Testis (tissue), 2 donors: ENCODE measurements at regions not wholly inside any gene's neighbourhood (a gene's known extent, or its start where the extent isn't known, plus 50 kb on each side); places are given as distances from the start of the nearest gene placed in this dataset.

Experiments used
- DNase-seq: peaks from one replicate; pipeline ENCODE4 v3.0.0-alpha.2; 2019
- H3K27ac ChIP-seq, 2 donors: fragments of 200-600 bp; sonication (generic); one replicate each; pipeline ENCODE4 v1.5.1; 2019
- H3K27me3 ChIP-seq: fragments of 200-600 bp; sonication (generic); one replicate; pipeline ENCODE4 v1.5.1; 2019
- H3K36me3 ChIP-seq: fragments of 200-600 bp; sonication (generic); one replicate; pipeline ENCODE4 v1.5.1; 2017; ENCODE audit warnings: low read depth; ENCODE audit errors: missing control alignments
- H3K4me1 ChIP-seq: fragments of 200-600 bp; sonication (generic); one replicate; pipeline ENCODE4 v1.5.1; 2019
- H3K4me3 ChIP-seq, 2 donors: fragments of 200-600 bp; sonication (generic); one replicate each; pipeline ENCODE4 v1.5.1; 2017 to 2019
- H3K9me3 ChIP-seq: fragments of 200-600 bp; sonication (generic); one replicate; pipeline ENCODE4 v1.5.1; 2017
- CTCF ChIP-seq, 3 experiments: fragments of 450-650 bp in 2 of 3; fragments of 200-600 bp in 1 of 3; sonication (generic) in 1 of 3; IDR thresholded peaks; one replicate each; pipeline ENCODE4 v1.5.1; 2016 to 2019; ENCODE audit warnings: antibody characterized with exemption in 3 of 3, mild to moderate bottlenecking in 2 of 3, moderate library complexity in 1 of 3
- POLR2A ChIP-seq: fragments of 450-650 bp; IDR thresholded peaks from one replicate; pipeline ENCODE4 v1.6.1; 2017; ENCODE audit warnings: antibody characterized with exemption, mild to moderate bottlenecking, moderate library complexity
- WGBS, 2 donors: methylation state at CpG; one replicate each; pipeline ENCODE4 v1.1.5; 2018; 5-methylcytosine and 5-hydroxymethylcytosine counted together
- intact Hi-C: fragments of 100-400 bp; cut with DNase I; formaldehyde crosslinking; loops from one replicate; pipeline ENCODE4 v1.15.1; 2023; ENCODE audit warnings: low total_unique reads

GRCh38 chr1:244989813-244990212, 125.5 kb upstream of the HNRNPU start:
- Histone ChIP-seq H3K4me1 (no peaks in the 10 kb centered on the region), H3K27ac (no peak overlapping the region), H3K27me3 (no peaks in the 10 kb centered on the region), H3K4me3 (no peak overlapping the region), H3K36me3 (no peaks in the 10 kb centered on the region), H3K9me3 (no peaks in the 10 kb centered on the region)
- DNase-seq, result no peak
- no peak for TF ChIP-seq CTCF (IDR thresholded peaks at IDR 0.05)
- no peak for TF ChIP-seq POLR2A
- intact Hi-C loops, result no loop called here
- 88 to 93% methylated on average over 7 of the region's 7 CpGs for WGBS, 2 donors

- H3K4me3 ChIP-seq, result no peak overlapping the region
- no peaks in the 10 kb centered on the region for H3K27me3 ChIP-seq
- DNase-seq, result no peak
- no peaks in the 10 kb centered on the region for H3K36me3 ChIP-seq
- no peaks in the 10 kb centered on the region for H3K4me1 ChIP-seq
- H3K9me3 ChIP-seq, result no peaks in the 10 kb centered on the region
- H3K27ac ChIP-seq, result no peak overlapping the region
- 97% methylated on average over 2 of the region's 2 CpGs for WGBS, 2 donors
- no peak for TF ChIP-seq POLR2A
- TF ChIP-seq CTCF (IDR thresholded peaks at IDR 0.05), result no peak
- intact Hi-C loops, result no loop called here
These were observed 124.2 kb upstream of the HNRNPU start for GRCh38 chr1:244988521-244988920.

GRCh38 chr1:244980605-244981004, 116.3 kb upstream of the HNRNPU start:
- H3K4me3 ChIP-seq, result no peak overlapping the region
- no peaks in the 10 kb centered on the region for H3K9me3 ChIP-seq
- intact Hi-C loops, result no loop called here
- no peaks in the 10 kb centered on the region for H3K36me3 ChIP-seq
- H3K27me3 ChIP-seq, result no peaks in the 10 kb centered on the region
- WGBS, 2 donors, result 89 to 98% methylated on average over 7 of the region's 7 CpGs
- TF ChIP-seq POLR2A, result no peak
- no peak for TF ChIP-seq CTCF (IDR thresholded peaks at IDR 0.05)
- no peaks in the 10 kb centered on the region for H3K4me1 ChIP-seq
- DNase-seq, result no peak
- H3K27ac ChIP-seq, result no peak overlapping the region

- Histone ChIP-seq H3K4me1 (peaks cover 6% of the 10 kb centered on the region), H3K27ac (no peak overlapping the region), H3K9me3 (no peaks in the 10 kb centered on the region), H3K36me3 (no peaks in the 10 kb centered on the region), H3K4me3 (no peak overlapping the region), H3K27me3 (no peaks in the 10 kb centered on the region)
- intact Hi-C loops, result no loop called here
- 84 to 91% methylated on average over 8 of the region's 8 CpGs for WGBS, 2 donors
- no peak for DNase-seq
- no peak for TF ChIP-seq POLR2A
- no peak for TF ChIP-seq CTCF (IDR thresholded peaks at IDR 0.05)
These were observed 110.2 kb upstream of the HNRNPU start for GRCh38 chr1:244974550-244974949.

GRCh38 chr1:244974106-244974505, 109.8 kb upstream of the HNRNPU start:
- peaks cover 8% of the 10 kb centered on the region for H3K4me1 ChIP-seq
- intact Hi-C loops, result no loop called here
- H3K27me3 ChIP-seq, result no peaks in the 10 kb centered on the region
- DNase-seq, result no peak
- H3K4me3 ChIP-seq, result no peak overlapping the region
- no peaks in the 10 kb centered on the region for H3K9me3 ChIP-seq
- 30 to 33% methylated on average over 2 of the region's 2 CpGs for WGBS, 2 donors
- no peaks in the 10 kb centered on the region for H3K36me3 ChIP-seq
- no peak overlapping the region for H3K27ac ChIP-seq
- TF ChIP-seq CTCF (IDR thresholded peaks at IDR 0.05) (no peak), POLR2A (no peak)
